Panc1 (cell line): ENCODE measurements at regions not wholly inside any gene's neighbourhood (a gene's known extent, or its start where the extent isn't known, plus 50 kb on each side); places are given as distances from the start of the nearest gene placed in this dataset.

Source experiments
- ATAC-seq: fragments of 200-7000 bp; cut with Tn5 transposase; 2 replicates; pipeline ENCODE4 v1.9.1; 2020; ENCODE audit warnings: mild to moderate bottlenecking, moderate library complexity
- BruUV-seq: library from RNA; stranded (reverse); fragments of 400-500 nt; replicated peaks from 2 replicates; lab custom pipeline; 2021; lab: Mats Ljungman, UMichigan
- CTCF ChIA-PET: fragments of 300-600 bp; sonication (Branson Sonifier 250); formaldehyde crosslinking; loops from one replicate; lab custom pipeline; 2022; ENCODE audit warnings: antibody characterized with exemption; lab: Charles Lee
- POLR2A ChIA-PET: fragments of 300-600 bp; sonication (Branson Sonifier 250); formaldehyde crosslinking; loops from one replicate; lab custom pipeline; 2022; ENCODE audit warnings: antibody characterized with exemption; lab: Charles Lee
- DNase-seq: peaks from one replicate; pipeline ENCODE4 v3.0.0-alpha.2; 2010; ENCODE audit warnings: low read depth, low spot score
- H3K27ac ChIP-seq: 2 replicates; pipeline ENCODE4 v1.5.1; 2011; ENCODE audit warnings: mild to moderate bottlenecking, low read length, inconsistent platforms
- H3K27me3 ChIP-seq: fragments of 200-500 bp; sonication (Bioruptor generic); 2 replicates; pipeline ENCODE4 v1.6.0; 2014; ENCODE audit warnings: low read length, inconsistent platforms; ENCODE audit not compliant: control insufficient read depth, insufficient read depth
- H3K36me3 ChIP-seq: fragments of 200-500 bp; sonication (Bioruptor generic); 2 replicates; pipeline ENCODE4 v1.5.1; 2014; ENCODE audit warnings: inconsistent platforms, mild to moderate bottlenecking, low read length, moderate library complexity; ENCODE audit not compliant: control insufficient read depth, insufficient read depth
- H3K4me1 ChIP-seq: 2 replicates; pipeline ENCODE4 v1.5.1; 2011; ENCODE audit warnings: inconsistent platforms, mild to moderate bottlenecking, low read length, moderate library complexity; ENCODE audit not compliant: control insufficient read depth, insufficient read depth
- H3K4me3 ChIP-seq, 2 experiments: 2 replicates each; pipeline ENCODE4 v1.5.1; 2011 to 2012; ENCODE audit warnings: low read depth in 2 of 2, low read length in 2 of 2, mild to moderate bottlenecking in 2 of 2, inconsistent platforms in 1 of 2, moderate library complexity in 1 of 2
- H3K9me3 ChIP-seq: fragments of 200-500 bp; sonication (Bioruptor generic); 2 replicates; pipeline ENCODE4 v1.5.1; 2014; ENCODE audit warnings: low read depth, mild to moderate bottlenecking, inconsistent platforms, low read length, moderate library complexity; ENCODE audit not compliant: control insufficient read depth, insufficient read depth
- POLR2AphosphoS5 ChIP-seq: IDR thresholded peaks from 2 replicates; pipeline ENCODE4 v1.6.1; 2012; ENCODE audit warnings: mild to moderate bottlenecking, low read depth, low read length, moderate library complexity
- SIN3A ChIP-seq: IDR thresholded peaks from 2 replicates; pipeline ENCODE4 v1.6.1; 2012; ENCODE audit warnings: low read depth, mild to moderate bottlenecking, low read length, moderate library complexity, borderline replicate concordance; ENCODE audit not compliant: insufficient read depth
- TCF7L2 ChIP-seq: IDR thresholded peaks from 2 replicates; pipeline ENCODE4 v1.6.1; 2011; ENCODE audit warnings: mild to moderate bottlenecking, low read depth, low read length, inconsistent platforms
- in situ Hi-C: cut with HindIII; loops from 2 replicates; pipeline ENCODE4 v1.10.0; 2016; ENCODE audit warnings: low sequenced_read_pairs, low pct_unique_long_range_greater_than_20kb
- intact Hi-C: fragments of 100-400 bp; cut with micrococcal nuclease; formaldehyde crosslinking; loops from one replicate; pipeline ENCODE4 v1.10.0; 2022; ENCODE audit not compliant: unreplicated experiment
- TF ChIP-seq, protein P1 (sequence below), 2 experiments: IDR thresholded peaks; 2 replicates each; pipeline ENCODE4 v1.6.1; 2011 to 2012; ENCODE audit warnings: low read depth in 2 of 2, control low read depth in 1 of 2, low read length in 1 of 2, mild to moderate bottlenecking in 1 of 2, moderate library complexity in 1 of 2; ENCODE audit not compliant: insufficient read depth in 1 of 2
- TF ChIP-seq, protein P2 (sequence below): fragments of 450-650 bp; IDR thresholded peaks from 2 replicates; pipeline ENCODE4 v1.5.1; 2017; ENCODE audit warnings: mild to moderate bottlenecking

DNA sequence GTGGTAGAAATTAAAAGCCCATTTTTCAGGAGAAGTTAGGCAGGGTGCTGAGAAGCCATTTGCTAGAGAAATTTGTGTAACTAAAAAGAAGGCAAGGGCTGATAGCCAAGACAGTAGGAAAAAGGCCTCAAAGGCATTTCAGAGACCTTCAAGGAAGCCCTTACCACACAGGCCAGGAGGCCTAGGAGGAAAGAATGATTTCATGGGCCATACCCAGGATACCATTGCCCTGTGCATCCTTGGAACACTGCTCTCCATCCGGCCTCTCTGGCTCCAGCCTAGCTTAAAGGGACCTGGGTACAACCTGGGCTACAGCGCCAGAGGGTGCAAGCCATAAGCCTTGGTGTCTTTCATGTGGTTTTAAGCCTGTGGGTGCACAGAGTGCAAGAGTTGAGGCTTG, 193.6 kb upstream of the GRM7 start:
- Histone ChIP-seq H3K4me3 (no peak overlapping the region), H3K27ac (no peak overlapping the region), H3K36me3 (no peaks in the 10 kb centered on the region), H3K27me3 (no peaks in the 10 kb centered on the region), H3K4me1 (no peaks in the 10 kb centered on the region), H3K9me3 (no peaks in the 10 kb centered on the region)
- BruUV-seq: no TSS peak
- POLR2A ChIA-PET: no interaction called here
- intact Hi-C loops (no loop called here), in situ Hi-C loops (no loop called here)
- DNase-seq: no peak
- TF ChIP-seq TCF7L2 (no peak), POLR2AphosphoS5 (no peak), SIN3A (no peak)
- TF ChIP-seq, protein P1, sequence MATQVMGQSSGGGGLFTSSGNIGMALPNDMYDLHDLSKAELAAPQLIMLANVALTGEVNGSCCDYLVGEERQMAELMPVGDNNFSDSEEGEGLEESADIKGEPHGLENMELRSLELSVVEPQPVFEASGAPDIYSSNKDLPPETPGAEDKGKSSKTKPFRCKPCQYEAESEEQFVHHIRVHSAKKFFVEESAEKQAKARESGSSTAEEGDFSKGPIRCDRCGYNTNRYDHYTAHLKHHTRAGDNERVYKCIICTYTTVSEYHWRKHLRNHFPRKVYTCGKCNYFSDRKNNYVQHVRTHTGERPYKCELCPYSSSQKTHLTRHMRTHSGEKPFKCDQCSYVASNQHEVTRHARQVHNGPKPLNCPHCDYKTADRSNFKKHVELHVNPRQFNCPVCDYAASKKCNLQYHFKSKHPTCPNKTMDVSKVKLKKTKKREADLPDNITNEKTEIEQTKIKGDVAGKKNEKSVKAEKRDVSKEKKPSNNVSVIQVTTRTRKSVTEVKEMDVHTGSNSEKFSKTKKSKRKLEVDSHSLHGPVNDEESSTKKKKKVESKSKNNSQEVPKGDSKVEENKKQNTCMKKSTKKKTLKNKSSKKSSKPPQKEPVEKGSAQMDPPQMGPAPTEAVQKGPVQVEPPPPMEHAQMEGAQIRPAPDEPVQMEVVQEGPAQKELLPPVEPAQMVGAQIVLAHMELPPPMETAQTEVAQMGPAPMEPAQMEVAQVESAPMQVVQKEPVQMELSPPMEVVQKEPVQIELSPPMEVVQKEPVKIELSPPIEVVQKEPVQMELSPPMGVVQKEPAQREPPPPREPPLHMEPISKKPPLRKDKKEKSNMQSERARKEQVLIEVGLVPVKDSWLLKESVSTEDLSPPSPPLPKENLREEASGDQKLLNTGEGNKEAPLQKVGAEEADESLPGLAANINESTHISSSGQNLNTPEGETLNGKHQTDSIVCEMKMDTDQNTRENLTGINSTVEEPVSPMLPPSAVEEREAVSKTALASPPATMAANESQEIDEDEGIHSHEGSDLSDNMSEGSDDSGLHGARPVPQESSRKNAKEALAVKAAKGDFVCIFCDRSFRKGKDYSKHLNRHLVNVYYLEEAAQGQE (IDR thresholded peaks at IDR 0.05; ENCODE audit: insufficient read depth in 1 of 2, low read depth in 2 of 2, low read length in 1 of 2): no peak
- TF ChIP-seq, protein P2, sequence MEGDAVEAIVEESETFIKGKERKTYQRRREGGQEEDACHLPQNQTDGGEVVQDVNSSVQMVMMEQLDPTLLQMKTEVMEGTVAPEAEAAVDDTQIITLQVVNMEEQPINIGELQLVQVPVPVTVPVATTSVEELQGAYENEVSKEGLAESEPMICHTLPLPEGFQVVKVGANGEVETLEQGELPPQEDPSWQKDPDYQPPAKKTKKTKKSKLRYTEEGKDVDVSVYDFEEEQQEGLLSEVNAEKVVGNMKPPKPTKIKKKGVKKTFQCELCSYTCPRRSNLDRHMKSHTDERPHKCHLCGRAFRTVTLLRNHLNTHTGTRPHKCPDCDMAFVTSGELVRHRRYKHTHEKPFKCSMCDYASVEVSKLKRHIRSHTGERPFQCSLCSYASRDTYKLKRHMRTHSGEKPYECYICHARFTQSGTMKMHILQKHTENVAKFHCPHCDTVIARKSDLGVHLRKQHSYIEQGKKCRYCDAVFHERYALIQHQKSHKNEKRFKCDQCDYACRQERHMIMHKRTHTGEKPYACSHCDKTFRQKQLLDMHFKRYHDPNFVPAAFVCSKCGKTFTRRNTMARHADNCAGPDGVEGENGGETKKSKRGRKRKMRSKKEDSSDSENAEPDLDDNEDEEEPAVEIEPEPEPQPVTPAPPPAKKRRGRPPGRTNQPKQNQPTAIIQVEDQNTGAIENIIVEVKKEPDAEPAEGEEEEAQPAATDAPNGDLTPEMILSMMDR: no peak
- CTCF ChIA-PET: no interaction called here
- no peak for ATAC-seq

DNA sequence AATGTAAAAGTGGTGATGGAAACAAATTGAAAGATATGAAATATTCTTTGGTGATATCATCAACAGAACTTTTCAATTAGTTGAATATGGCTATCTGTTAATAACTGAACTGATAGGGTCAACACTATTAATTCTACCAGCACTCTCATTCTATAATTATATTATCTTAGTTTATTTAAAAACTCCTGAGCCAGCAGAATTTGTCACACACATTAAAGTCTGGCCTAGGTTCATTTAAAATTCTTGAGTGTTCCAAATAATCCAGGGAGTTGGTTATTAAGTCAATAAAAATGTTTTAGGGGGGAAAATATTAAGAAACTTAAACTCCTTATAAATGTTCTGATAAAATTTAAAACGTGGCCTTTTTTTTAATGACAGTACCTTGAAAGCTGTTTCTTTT, 189.6 kb upstream of the GRM7 start:
- TF ChIP-seq, protein P1 (IDR thresholded peaks at IDR 0.05; ENCODE audit: insufficient read depth in 1 of 2, low read depth in 2 of 2, low read length in 1 of 2): no peak
- TF ChIP-seq, protein P2: no peak
- no peak for TF ChIP-seq TCF7L2
- no peak for TF ChIP-seq SIN3A
- no peak for TF ChIP-seq POLR2AphosphoS5
- H3K4me3 ChIP-seq: no peak overlapping the region
- no TSS peak for BruUV-seq

More for the DNA sequence above, 189.6 kb upstream of the GRM7 start:
- in situ Hi-C loops (no loop called here), intact Hi-C loops (no loop called here)
- Histone ChIP-seq H3K9me3 (no peaks in the 10 kb centered on the region), H3K4me1 (no peaks in the 10 kb centered on the region), H3K27ac (no peak overlapping the region), H3K27me3 (no peaks in the 10 kb centered on the region), H3K36me3 (no peaks in the 10 kb centered on the region)
- no peak for DNase-seq
- ChIA-PET POLR2A (no interaction called here), CTCF (no interaction called here)
- ATAC-seq: no peak
